ENCODE measurements at regions not wholly inside any gene's neighbourhood (a gene's known extent, or its start where the extent isn't known, plus 50 kb on each side); places are given as distances from the start of the nearest gene placed in this dataset.

GRCh38 chr1:101697072-101697471, 299.7 kb downstream of the OLFM3 start:
- intact Hi-C loops (cut with micrococcal nuclease): no loop called here
- Mint-ChIP-seq H3K4me3 (no peak overlapping the region), H3K36me3 (ENCODE audit: low read depth) (no peaks in the 10 kb centered on the region), H3K27ac (no peak overlapping the region), H3K27me3 (peaks cover 8% of the 10 kb centered on the region), H3K4me1 (no peaks in the 10 kb centered on the region), H3K9me3 (no peaks in the 10 kb centered on the region)
- POLR2A ChIA-PET: no interaction called here
- CTCF ChIA-PET: no interaction called here
- no peak for ATAC-seq (ENCODE audit: low read depth)
- TF ChIP-seq CTCF (IDR thresholded peaks at IDR 0.05): no peak
- no peak for DNase-seq

- ATAC-seq (ENCODE audit: low read depth) (no peak), DNase-seq (no peak)
- H3K27me3 Mint-ChIP-seq: peaks cover 13% of the 10 kb centered on the region
- no peak overlapping the region for H3K27ac Mint-ChIP-seq
- no peak for TF ChIP-seq CTCF (IDR thresholded peaks at IDR 0.05)
- no peaks in the 10 kb centered on the region for H3K9me3 Mint-ChIP-seq
- CTCF ChIA-PET: no interaction called here
- no peaks in the 10 kb centered on the region for H3K4me1 Mint-ChIP-seq
- H3K4me3 Mint-ChIP-seq: no peak overlapping the region
- intact Hi-C loops (cut with micrococcal nuclease): no loop called here
- H3K36me3 Mint-ChIP-seq (ENCODE audit: low read depth): no peaks in the 10 kb centered on the region
- POLR2A ChIA-PET: no interaction called here
Measured at GRCh38 chr1:101698681-101699080, 298.0 kb downstream of the OLFM3 start.

GRCh38 chr1:101704895-101705294, 291.8 kb downstream of the OLFM3 start:
- Mint-ChIP-seq H3K27ac (no peak overlapping the region), H3K4me3 (no peak overlapping the region), H3K4me1 (no peaks in the 10 kb centered on the region), H3K27me3 (peaks cover 5% of the 10 kb centered on the region), H3K9me3 (no peaks in the 10 kb centered on the region), H3K36me3 (ENCODE audit: low read depth) (no peaks in the 10 kb centered on the region)
- no peak for TF ChIP-seq CTCF (IDR thresholded peaks at IDR 0.05)
- ATAC-seq (ENCODE audit: low read depth): no peak
- CTCF ChIA-PET: no interaction called here
- POLR2A ChIA-PET: no interaction called here
- no peak for DNase-seq
- intact Hi-C loops (cut with micrococcal nuclease): no loop called here

- DNase-seq: no peak
- Mint-ChIP-seq H3K27ac (no peak overlapping the region), H3K4me1 (no peaks in the 10 kb centered on the region), H3K36me3 (ENCODE audit: low read depth) (no peaks in the 10 kb centered on the region), H3K9me3 (no peaks in the 10 kb centered on the region), H3K4me3 (no peak overlapping the region), H3K27me3 (peaks cover 5% of the 10 kb centered on the region)
- ChIA-PET CTCF (no interaction called here), POLR2A (no interaction called here)
- intact Hi-C loops (cut with micrococcal nuclease): no loop called here
- ATAC-seq (ENCODE audit: low read depth): no peak
- no peak for TF ChIP-seq CTCF (IDR thresholded peaks at IDR 0.05)
Measured at GRCh38 chr1:101706366-101706765, 290.4 kb downstream of the OLFM3 start.

- Mint-ChIP-seq H3K4me1 (no peaks in the 10 kb centered on the region), H3K27ac (no peak overlapping the region), H3K9me3 (no peaks in the 10 kb centered on the region), H3K36me3 (ENCODE audit: low read depth) (no peaks in the 10 kb centered on the region), H3K4me3 (no peak overlapping the region), H3K27me3 (no peaks in the 10 kb centered on the region)
- no peak for ATAC-seq (ENCODE audit: low read depth)
- intact Hi-C loops (cut with micrococcal nuclease): no loop called here
- no peak for DNase-seq
- ChIA-PET CTCF (no interaction called here), POLR2A (no interaction called here)
- TF ChIP-seq CTCF (IDR thresholded peaks at IDR 0.05): no peak
Measured at GRCh38 chr1:101709721-101710120, 287.0 kb downstream of the OLFM3 start.

Measured in activated B cell treated with CpG ODN at 0.5 μM for 24 hours (primary cell).